Body of pancreas (tissue), 4 donors: ENCODE measurements at regions not wholly inside any gene's neighbourhood (a gene's known extent, or its start where the extent isn't known, plus 50 kb on each side); places are given as distances from the start of the nearest gene placed in this dataset.

Source experiments
- ATAC-seq: fragments of 150-250 bp; one replicate; pipeline ENCODE4 v1.9.1; 2016
- DNase-seq, 4 donors: peaks; one replicate each; pipeline ENCODE4 v3.0.0-alpha.2; 2019
- H3K27ac ChIP-seq, 4 donors: fragments of 200-600 bp; sonication (generic); 1 replicate in 3 of 4; 2 replicates in 1 of 4; pipeline versions ENCODE4 v1.5.1 to v1.6.1; 2016 to 2019; ENCODE audit warnings: mild to moderate bottlenecking in 1 of 4, mixed read lengths in 1 of 4, moderate library complexity in 1 of 4
- H3K27me3 ChIP-seq, 2 donors: fragments of 200-600 bp; sonication (generic); one replicate each; pipeline ENCODE4 v1.6.0; 2016; ENCODE audit warnings: mild to moderate bottlenecking in 1 of 2
- H3K36me3 ChIP-seq, 2 donors: fragments of 200-600 bp; sonication (generic); replicated peaks in 1 of 2; 2 replicates each; pipeline ENCODE4 v1.5.1; 2016; ENCODE audit warnings: low read depth in 2 of 2; ENCODE audit not compliant: insufficient read depth in 1 of 2
- H3K4me1 ChIP-seq: fragments of 200-600 bp; sonication (generic); one replicate; pipeline ENCODE4 v1.6.0; 2016
- H3K4me3 ChIP-seq, 2 donors: fragments of 200-600 bp; sonication (generic); 1 replicate in 1 of 2; 2 replicates in 1 of 2; pipeline ENCODE4 v1.5.1; 2016 to 2019
- H3K9me3 ChIP-seq, 3 donors: fragments of 200-600 bp; sonication (generic); 1 replicate in 2 of 3; 2 replicates in 1 of 3; pipeline ENCODE4 v1.5.1; 2016
- POLR2A ChIP-seq, 3 donors: fragments of 450-650 bp; IDR thresholded peaks; one replicate each; pipeline ENCODE4 v1.6.1; 2016; ENCODE audit warnings: antibody characterized with exemption in 3 of 3, mild to moderate bottlenecking in 2 of 3
- WGBS, 2 donors: methylation state at CpG; one replicate each; pipeline ENCODE4 v1.1.5; 2017; 5-methylcytosine and 5-hydroxymethylcytosine counted together
- intact Hi-C: fragments of 100-400 bp; cut with DNase I; formaldehyde crosslinking; loops from one replicate; pipeline ENCODE4 v1.15.1; 2023
- TF ChIP-seq, protein P1 (sequence below), 7 experiments: fragments of 450-650 bp in 4 of 7; fragments of 200-600 bp in 3 of 7; sonication (generic) in 3 of 7; IDR thresholded peaks; one replicate each; pipeline ENCODE4 v1.5.1; 2016 to 2019; ENCODE audit warnings: antibody characterized with exemption in 7 of 7

- no peaks in the 10 kb centered on the region for H3K27me3 ChIP-seq
- WGBS, 2 donors, result 27 to 57% methylated on average over 5 of the region's 5 CpGs
- TF ChIP-seq, protein P1, sequence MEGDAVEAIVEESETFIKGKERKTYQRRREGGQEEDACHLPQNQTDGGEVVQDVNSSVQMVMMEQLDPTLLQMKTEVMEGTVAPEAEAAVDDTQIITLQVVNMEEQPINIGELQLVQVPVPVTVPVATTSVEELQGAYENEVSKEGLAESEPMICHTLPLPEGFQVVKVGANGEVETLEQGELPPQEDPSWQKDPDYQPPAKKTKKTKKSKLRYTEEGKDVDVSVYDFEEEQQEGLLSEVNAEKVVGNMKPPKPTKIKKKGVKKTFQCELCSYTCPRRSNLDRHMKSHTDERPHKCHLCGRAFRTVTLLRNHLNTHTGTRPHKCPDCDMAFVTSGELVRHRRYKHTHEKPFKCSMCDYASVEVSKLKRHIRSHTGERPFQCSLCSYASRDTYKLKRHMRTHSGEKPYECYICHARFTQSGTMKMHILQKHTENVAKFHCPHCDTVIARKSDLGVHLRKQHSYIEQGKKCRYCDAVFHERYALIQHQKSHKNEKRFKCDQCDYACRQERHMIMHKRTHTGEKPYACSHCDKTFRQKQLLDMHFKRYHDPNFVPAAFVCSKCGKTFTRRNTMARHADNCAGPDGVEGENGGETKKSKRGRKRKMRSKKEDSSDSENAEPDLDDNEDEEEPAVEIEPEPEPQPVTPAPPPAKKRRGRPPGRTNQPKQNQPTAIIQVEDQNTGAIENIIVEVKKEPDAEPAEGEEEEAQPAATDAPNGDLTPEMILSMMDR (IDR thresholded peaks at IDR 0.05), result no peak
- TF ChIP-seq POLR2A (IDR thresholded peaks at IDR 0.05), result no peak
- no peak overlapping the region for H3K4me3 ChIP-seq
- no peak overlapping the region for H3K27ac ChIP-seq
- DNase-seq (no peak), ATAC-seq (no peak)
- no peaks in the 10 kb centered on the region for H3K36me3 ChIP-seq
- intact Hi-C loops, result no loop called here
- H3K9me3 ChIP-seq, result no peaks in the 10 kb centered on the region
- H3K4me1 ChIP-seq, result no peaks in the 10 kb centered on the region
Observed at GRCh38 chr14:98692832-98693231, 579.2 kb downstream of the BCL11B start.

- H3K36me3 ChIP-seq, result no peaks in the 10 kb centered on the region
- TF ChIP-seq POLR2A (IDR thresholded peaks at IDR 0.05), result no peak
- TF ChIP-seq, protein P1 (IDR thresholded peaks at IDR 0.05), result no peak
- no peaks in the 10 kb centered on the region for H3K4me1 ChIP-seq
- intact Hi-C loops, result no loop called here
- H3K9me3 ChIP-seq, result no peaks in the 10 kb centered on the region
- no peak for ATAC-seq
- DNase-seq, result no peak
- no peak overlapping the region for H3K27ac ChIP-seq
- H3K27me3 ChIP-seq, result no peaks in the 10 kb centered on the region
- no peak overlapping the region for H3K4me3 ChIP-seq
Observed at GRCh38 chr14:98694541-98694940, 577.5 kb downstream of the BCL11B start.

DNA sequence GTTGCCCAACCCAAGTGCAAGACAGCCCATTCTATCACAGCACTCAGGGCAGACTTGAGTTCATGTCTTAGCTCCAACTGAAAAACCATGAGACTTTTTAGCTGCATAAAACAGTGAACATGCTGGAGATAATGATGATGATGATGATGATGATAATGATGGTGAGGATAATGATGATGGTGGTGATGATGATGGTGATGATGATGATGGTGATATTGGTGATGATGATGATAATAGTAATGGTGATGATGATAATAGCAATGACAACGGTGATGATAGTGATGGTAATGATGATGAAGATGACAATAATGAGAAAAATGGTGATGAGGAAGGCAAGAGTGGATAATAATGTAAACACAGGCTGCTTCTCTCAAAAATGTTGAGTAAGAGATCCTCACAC, 576.2 kb downstream of the BCL11B start:
- Histone ChIP-seq H3K4me3 (no peak overlapping the region), H3K36me3 (no peaks in the 10 kb centered on the region), H3K4me1 (no peaks in the 10 kb centered on the region), H3K9me3 (no peaks in the 10 kb centered on the region), H3K27ac (no peak overlapping the region), H3K27me3 (no peaks in the 10 kb centered on the region)
- TF ChIP-seq POLR2A (IDR thresholded peaks at IDR 0.05), result no peak
- TF ChIP-seq, protein P1 (IDR thresholded peaks at IDR 0.05), result no peak
- 62 to 69% methylated on average over 1 of the region's 1 CpG for WGBS, 2 donors
- intact Hi-C loops, result no loop called here
- DNase-seq (no peak), ATAC-seq (no peak)

- no peak overlapping the region for H3K27ac ChIP-seq
- intact Hi-C loops, result no loop called here
- no peak overlapping the region for H3K4me3 ChIP-seq
- H3K27me3 ChIP-seq, result no peaks in the 10 kb centered on the region
- TF ChIP-seq POLR2A (IDR thresholded peaks at IDR 0.05), result no peak
- TF ChIP-seq, protein P1 (IDR thresholded peaks at IDR 0.05), result no peak
- H3K9me3 ChIP-seq, result no peaks in the 10 kb centered on the region
- H3K36me3 ChIP-seq, result no peaks in the 10 kb centered on the region
- 53 to 75% methylated on average over 3 of the region's 3 CpGs for WGBS, 2 donors
- no peak for ATAC-seq
- no peak for DNase-seq
- no peaks in the 10 kb centered on the region for H3K4me1 ChIP-seq
Observed at GRCh38 chr14:98698341-98698740, 573.7 kb downstream of the BCL11B start.

DNA sequence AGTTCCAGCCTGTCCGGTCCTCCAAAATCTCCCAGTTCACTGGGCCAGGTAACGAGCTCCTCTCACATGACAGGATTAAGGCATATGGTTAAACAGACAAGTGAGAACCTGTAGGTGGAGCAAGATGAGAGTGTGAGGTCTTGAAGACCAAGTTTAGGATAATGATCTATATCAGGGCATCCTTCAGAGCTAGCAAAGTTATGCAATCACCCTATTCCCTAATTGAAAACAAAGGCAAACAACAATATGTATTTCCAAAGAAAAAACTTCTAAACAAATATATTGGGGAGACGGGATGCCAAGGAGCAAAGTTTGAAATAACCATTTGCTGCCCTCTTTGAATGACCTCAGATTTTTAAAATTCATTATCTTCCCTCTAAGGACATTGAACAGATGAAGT, 571.2 kb downstream of the BCL11B start:
- Histone ChIP-seq H3K4me3 (no peak overlapping the region), H3K9me3 (no peaks in the 10 kb centered on the region), H3K36me3 (no peaks in the 10 kb centered on the region), H3K27ac (no peak overlapping the region), H3K27me3 (no peaks in the 10 kb centered on the region), H3K4me1 (no peaks in the 10 kb centered on the region)
- no peak for TF ChIP-seq POLR2A (IDR thresholded peaks at IDR 0.05)
- TF ChIP-seq, protein P1 (IDR thresholded peaks at IDR 0.05), result no peak
- WGBS, 2 donors, result 63 to 74% methylated on average over 3 of the region's 3 CpGs
- ATAC-seq, result no peak
- no peak for DNase-seq
- intact Hi-C loops, result no loop called here
